Smooth muscle cell (in vitro differentiated cells): ENCODE measurements at regions not wholly inside any gene's neighbourhood (a gene's known extent, or its start where the extent isn't known, plus 50 kb on each side); places are given as distances from the start of the nearest gene placed in this dataset.
"Not testable (repeated sequence)": the region's sequence is repeated elsewhere in the genome, so short reads cannot be mapped to it uniquely, and the experiment has no call there.

ENCODE experiments used
- DNase-seq: peaks from one replicate; lab custom pipeline; 2025; ENCODE audit not compliant: unreplicated experiment; lab: John Stamatoyannopoulos, UW
- H2AFZ ChIP-seq: fragments of 200-600 bp; sonication (generic); 2 replicates; pipeline ENCODE4 v1.6.0; 2016; ENCODE audit warnings: antibody characterized with exemption, low read depth, mild to moderate bottlenecking
- H3F3A ChIP-seq: fragments of 200-600 bp; sonication (generic); 2 replicates; pipeline ENCODE4 v1.6.0; 2017; ENCODE audit warnings: antibody characterized with exemption, low read depth
- H3K27ac ChIP-seq: fragments of 200-600 bp; sonication (generic); 2 replicates; pipeline ENCODE4 v1.5.1; 2016; ENCODE audit warnings: low read depth, mild to moderate bottlenecking
- H3K27me3 ChIP-seq: fragments of 200-600 bp; sonication (generic); 2 replicates; pipeline ENCODE4 v1.6.1; 2016; ENCODE audit warnings: low read depth, mild to moderate bottlenecking
- H3K36me3 ChIP-seq: fragments of 200-600 bp; sonication (generic); 2 replicates; pipeline ENCODE4 v1.5.1; 2016; ENCODE audit warnings: low read depth
- H3K4me1 ChIP-seq: fragments of 200-600 bp; sonication (generic); 2 replicates; pipeline ENCODE4 v1.5.1; 2016; ENCODE audit warnings: low read depth
- H3K4me2 ChIP-seq: fragments of 200-600 bp; sonication (generic); 2 replicates; pipeline ENCODE4 v1.6.0; 2016; ENCODE audit warnings: mild to moderate bottlenecking
- H3K4me3 ChIP-seq: fragments of 200-600 bp; sonication (generic); 2 replicates; pipeline ENCODE4 v1.5.1; 2016; ENCODE audit warnings: mild to moderate bottlenecking
- H3K79me2 ChIP-seq: fragments of 200-600 bp; sonication (generic); 2 replicates; pipeline ENCODE4 v1.6.0; 2016; ENCODE audit warnings: low read depth, mild to moderate bottlenecking
- H3K9ac ChIP-seq: fragments of 200-600 bp; sonication (generic); 2 replicates; pipeline ENCODE4 v1.6.0; 2016; ENCODE audit warnings: low read depth
- H3K9me3 ChIP-seq: fragments of 200-600 bp; sonication (generic); replicated peaks from 2 replicates; pipeline ENCODE4 v1.5.1; 2016; ENCODE audit warnings: low read depth
- H4K20me1 ChIP-seq: fragments of 200-600 bp; sonication (generic); 2 replicates; pipeline ENCODE4 v1.6.0; 2016; ENCODE audit warnings: low read depth
- WGBS: methylation state at CpG from one replicate; pipeline ENCODE4 v1.1.7; 2016; ENCODE audit warnings: low lambda C conversion rate; 5-methylcytosine and 5-hydroxymethylcytosine counted together
- TF ChIP-seq, protein P1 (sequence below): fragments of 200-600 bp; sonication (generic); IDR thresholded peaks from 2 replicates; pipeline ENCODE4 v1.5.1; 2017; ENCODE audit warnings: borderline replicate concordance, mild to moderate bottlenecking, antibody characterized with exemption; ENCODE audit not compliant: insufficient read depth, poor library complexity, severe bottlenecking

DNA sequence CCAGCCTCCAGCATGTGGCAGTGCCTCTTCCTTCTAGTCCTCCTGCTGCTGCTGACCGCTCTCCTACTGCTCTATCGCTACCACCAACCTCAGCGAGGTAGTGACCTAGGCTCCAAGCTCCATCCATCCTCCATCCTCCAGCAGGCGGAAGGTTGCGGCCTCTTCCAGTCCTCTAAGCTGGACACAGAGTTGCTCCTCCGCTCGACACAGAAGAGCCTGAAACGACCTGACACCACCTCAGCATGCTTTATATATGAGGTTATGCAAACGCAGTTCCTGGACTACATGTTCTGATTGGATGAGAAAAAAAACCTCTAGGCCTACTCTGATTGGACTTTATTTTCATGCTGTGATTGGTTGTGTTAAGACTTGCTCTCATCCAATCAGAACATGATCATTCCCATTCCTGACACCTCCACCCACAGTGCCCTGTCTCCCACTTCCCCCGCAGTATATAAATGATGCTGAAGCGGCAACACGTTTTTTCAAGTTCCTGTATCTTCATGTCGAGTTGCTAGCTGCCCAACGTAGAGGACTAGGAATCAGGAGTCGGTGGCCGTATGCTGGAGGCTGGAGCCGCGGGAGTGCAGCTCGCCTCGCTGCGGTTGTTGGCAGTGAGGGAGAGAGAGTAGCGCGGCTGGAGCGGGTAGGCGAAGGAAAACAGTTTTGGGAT, 398.1 kb downstream of the KCNJ18 start:
- Histone ChIP-seq H3K9ac (no peak overlapping the region), H3K4me2 (no peak overlapping the region), H3K4me3 (no peak overlapping the region), H3K79me2 (no peaks in the 10 kb centered on the region), H3F3A (no peaks in the 10 kb centered on the region), H3K4me1 (no peaks in the 10 kb centered on the region), H3K9me3 (no peaks in the 10 kb centered on the region), H4K20me1 (no peaks in the 10 kb centered on the region), H2AFZ (no peak overlapping the region), H3K27ac (no peak overlapping the region), H3K36me3 (no peaks in the 10 kb centered on the region), H3K27me3 (no peaks in the 10 kb centered on the region)
- TF ChIP-seq, protein P1, sequence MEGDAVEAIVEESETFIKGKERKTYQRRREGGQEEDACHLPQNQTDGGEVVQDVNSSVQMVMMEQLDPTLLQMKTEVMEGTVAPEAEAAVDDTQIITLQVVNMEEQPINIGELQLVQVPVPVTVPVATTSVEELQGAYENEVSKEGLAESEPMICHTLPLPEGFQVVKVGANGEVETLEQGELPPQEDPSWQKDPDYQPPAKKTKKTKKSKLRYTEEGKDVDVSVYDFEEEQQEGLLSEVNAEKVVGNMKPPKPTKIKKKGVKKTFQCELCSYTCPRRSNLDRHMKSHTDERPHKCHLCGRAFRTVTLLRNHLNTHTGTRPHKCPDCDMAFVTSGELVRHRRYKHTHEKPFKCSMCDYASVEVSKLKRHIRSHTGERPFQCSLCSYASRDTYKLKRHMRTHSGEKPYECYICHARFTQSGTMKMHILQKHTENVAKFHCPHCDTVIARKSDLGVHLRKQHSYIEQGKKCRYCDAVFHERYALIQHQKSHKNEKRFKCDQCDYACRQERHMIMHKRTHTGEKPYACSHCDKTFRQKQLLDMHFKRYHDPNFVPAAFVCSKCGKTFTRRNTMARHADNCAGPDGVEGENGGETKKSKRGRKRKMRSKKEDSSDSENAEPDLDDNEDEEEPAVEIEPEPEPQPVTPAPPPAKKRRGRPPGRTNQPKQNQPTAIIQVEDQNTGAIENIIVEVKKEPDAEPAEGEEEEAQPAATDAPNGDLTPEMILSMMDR, result no peak
- no peak for DNase-seq
- WGBS, result 87% methylated on average over 25 of the region's 25 CpGs

DNA sequence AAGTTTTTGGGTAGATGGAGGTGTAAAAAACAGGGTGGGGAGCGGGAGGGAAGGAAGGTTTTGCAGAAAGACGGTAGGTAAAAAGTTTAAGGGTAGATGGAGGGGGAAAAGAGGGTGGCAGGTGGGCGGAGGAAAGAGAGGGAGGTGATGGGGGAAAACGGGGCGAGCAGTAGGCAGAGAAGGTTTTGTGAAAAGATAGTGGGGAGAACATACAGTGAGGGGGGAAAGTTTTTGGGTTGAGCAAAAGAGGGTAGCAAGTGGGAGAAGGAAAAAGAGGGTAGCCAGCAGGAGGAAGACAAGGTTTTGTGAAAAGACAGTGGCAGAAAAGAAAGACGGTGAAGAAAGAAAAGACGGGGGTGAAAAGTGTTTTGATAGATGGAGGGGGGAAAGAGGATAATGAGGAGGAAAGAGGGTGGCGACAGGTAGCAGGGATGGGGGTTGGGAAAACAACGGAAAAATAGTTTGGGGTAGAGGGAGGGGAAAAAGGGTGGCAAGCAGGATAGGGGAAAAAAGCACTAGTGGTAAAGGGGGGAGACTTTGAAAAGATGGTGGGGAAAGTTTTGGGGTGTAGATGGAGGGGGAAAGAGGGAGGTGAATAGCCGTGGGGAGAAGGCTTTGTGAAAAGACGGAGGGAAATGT, 398.8 kb downstream of the KCNJ18 start:
- not testable (repeated sequence) for H3K27me3 ChIP-seq, H4K20me1 ChIP-seq, H3K36me3 ChIP-seq, DNase-seq, H2AFZ ChIP-seq, H3K4me2 ChIP-seq, H3K9me3 ChIP-seq, H3K4me3 ChIP-seq, H3F3A ChIP-seq, H3K27ac ChIP-seq, H3K4me1 ChIP-seq, H3K79me2 ChIP-seq, H3K9ac ChIP-seq
- WGBS, result 67% methylated on average over 7 of the region's 11 CpGs

DNA sequence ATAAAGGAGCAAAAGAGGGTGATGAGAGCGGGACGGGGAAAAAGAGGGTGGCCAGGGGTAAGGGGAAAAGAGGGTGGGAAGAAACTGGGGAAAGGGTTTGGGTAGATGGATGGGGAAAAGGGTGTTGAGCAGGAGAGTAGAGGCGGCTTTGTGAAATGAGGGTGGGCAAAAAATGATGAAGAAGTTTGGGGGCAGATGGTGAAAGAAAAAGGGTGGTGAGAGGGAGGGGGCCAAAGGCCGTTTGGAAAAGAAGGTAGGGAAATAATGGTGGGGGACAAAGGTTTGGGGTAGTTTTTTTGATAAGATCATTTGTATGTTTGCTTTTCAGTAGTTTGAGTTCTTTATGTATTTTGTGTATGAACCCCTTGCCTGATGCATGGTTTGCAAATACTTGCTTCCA, 399.5 kb downstream of the KCNJ18 start:
- H3F3A ChIP-seq, H3K79me2 ChIP-seq, DNase-seq, H3K27me3 ChIP-seq, H3K27ac ChIP-seq, H3K4me1 ChIP-seq, H4K20me1 ChIP-seq, H2AFZ ChIP-seq, H3K4me2 ChIP-seq, H3K9me3 ChIP-seq, H3K4me3 ChIP-seq, H3K9ac ChIP-seq, H3K36me3 ChIP-seq: not testable (repeated sequence)
- WGBS, result 72% methylated on average over 3 of the region's 4 CpGs

DNA sequence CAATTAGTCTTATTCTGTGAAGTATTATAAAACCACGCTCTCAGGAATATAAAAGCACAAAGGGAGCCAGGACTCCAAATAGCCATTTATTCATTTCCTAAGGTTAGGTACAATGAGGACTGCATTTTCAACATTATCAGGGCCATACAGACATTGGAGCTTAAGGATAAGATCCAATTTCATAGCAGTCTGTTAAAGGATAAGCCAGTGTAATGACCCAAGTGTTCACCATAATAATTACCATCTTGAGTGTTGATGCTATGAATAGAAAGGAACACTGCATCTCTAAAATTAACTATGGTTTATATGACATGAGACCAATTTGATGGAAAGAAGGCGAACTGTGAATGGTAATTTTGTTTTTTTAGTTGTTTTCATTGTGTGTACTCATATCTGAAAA, 403.1 kb downstream of the KCNJ18 start:
- not testable (repeated sequence) for H3K27ac ChIP-seq, H3K9me3 ChIP-seq, H2AFZ ChIP-seq, DNase-seq, H4K20me1 ChIP-seq, H3F3A ChIP-seq, H3K4me1 ChIP-seq, H3K79me2 ChIP-seq, H3K4me2 ChIP-seq, H3K4me3 ChIP-seq, H3K36me3 ChIP-seq, H3K9ac ChIP-seq, H3K27me3 ChIP-seq
- 78% methylated on average over 2 of the region's 2 CpGs for WGBS

DNA sequence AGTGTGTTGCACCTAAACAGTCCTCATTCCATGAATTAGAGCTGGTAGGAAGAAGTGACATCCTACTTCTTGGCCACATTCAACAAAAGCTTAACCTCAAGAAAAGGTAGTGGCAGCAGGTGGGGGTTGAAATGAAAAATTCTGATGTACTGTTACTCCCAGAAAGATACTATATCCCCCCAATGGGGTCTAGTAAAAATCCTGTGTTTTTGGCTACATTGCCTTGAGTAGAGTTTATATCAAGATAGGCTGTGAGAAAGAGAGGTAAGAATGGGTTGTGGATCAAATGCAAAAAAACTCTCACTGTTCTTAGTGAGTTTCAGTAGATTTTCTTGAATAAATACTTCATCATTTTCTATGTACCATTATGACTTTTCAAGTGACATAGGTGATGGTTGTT, 407.3 kb downstream of the KCNJ18 start:
- H3K4me2 ChIP-seq, H4K20me1 ChIP-seq, H3K9ac ChIP-seq, H3K36me3 ChIP-seq, H3K4me1 ChIP-seq, H3K27me3 ChIP-seq, DNase-seq, H3K79me2 ChIP-seq, H3F3A ChIP-seq, H3K9me3 ChIP-seq, H3K27ac ChIP-seq, H3K4me3 ChIP-seq, H2AFZ ChIP-seq: not testable (repeated sequence)
